Breast epithelium (tissue), 4 donors: ENCODE measurements at regions not wholly inside any gene's neighbourhood (a gene's known extent, or its start where the extent isn't known, plus 50 kb on each side); places are given as distances from the start of the nearest gene placed in this dataset.

Experiments
- DNase-seq, 2 donors: peaks; one replicate each; pipeline ENCODE4 v3.0.0-alpha.2; 2019; ENCODE audit warnings: low spot score in 2 of 2
- H3K27ac ChIP-seq, 2 donors: fragments of 200-600 bp; sonication (generic) in 1 of 2; one replicate each; pipeline ENCODE4 v1.5.1; 2016 to 2019; ENCODE audit warnings: mild to moderate bottlenecking in 1 of 2
- H3K27me3 ChIP-seq, 2 donors: fragments of 200-600 bp; sonication (generic) in 1 of 2; one replicate each; pipeline versions ENCODE4 v1.5.1 to v1.6.0; 2017 to 2019; ENCODE audit warnings: control low read depth in 1 of 2, mild to moderate bottlenecking in 1 of 2
- H3K36me3 ChIP-seq: fragments of 200-600 bp; one replicate; pipeline ENCODE4 v1.5.1; 2019
- H3K4me1 ChIP-seq, 2 donors: fragments of 200-600 bp; sonication (generic); one replicate each; pipeline ENCODE4 v1.5.1; 2016 to 2019; ENCODE audit warnings: control low read depth in 1 of 2
- H3K4me3 ChIP-seq, 3 donors: fragments of 200-600 bp; sonication (generic); 1 replicate in 2 of 3; 2 replicates in 1 of 3; pipeline ENCODE4 v1.5.1; 2016 to 2019; ENCODE audit warnings: mild to moderate bottlenecking in 3 of 3, moderate library complexity in 2 of 3
- H3K9me3 ChIP-seq, 2 donors: fragments of 200-600 bp; sonication (generic) in 1 of 2; one replicate each; pipeline ENCODE4 v1.5.1; 2016 to 2019; ENCODE audit warnings: control low read depth in 1 of 2
- POLR2A ChIP-seq: fragments of 450-650 bp; IDR thresholded peaks from one replicate; pipeline ENCODE4 v1.6.1; 2016; ENCODE audit warnings: antibody characterized with exemption, mild to moderate bottlenecking, moderate library complexity
- POLR2AphosphoS5 ChIP-seq, 3 donors: sonication (generic); formaldehyde crosslinking; IDR thresholded peaks; one replicate each; pipeline ENCODE4 v1.6.1; 2017; ENCODE audit warnings: antibody characterized with exemption in 3 of 3
- intact Hi-C: fragments of 100-400 bp; cut with DNase I; formaldehyde crosslinking; loops from one replicate; pipeline ENCODE4 v1.15.1; 2023; ENCODE audit warnings: low total_unique reads
- TF ChIP-seq, protein P1 (sequence below), 3 donors: fragments of 450-650 bp; IDR thresholded peaks; one replicate each; pipeline ENCODE4 v1.5.1; 2016 to 2017; ENCODE audit warnings: antibody characterized with exemption in 3 of 3, mild to moderate bottlenecking in 3 of 3, moderate library complexity in 3 of 3

DNA sequence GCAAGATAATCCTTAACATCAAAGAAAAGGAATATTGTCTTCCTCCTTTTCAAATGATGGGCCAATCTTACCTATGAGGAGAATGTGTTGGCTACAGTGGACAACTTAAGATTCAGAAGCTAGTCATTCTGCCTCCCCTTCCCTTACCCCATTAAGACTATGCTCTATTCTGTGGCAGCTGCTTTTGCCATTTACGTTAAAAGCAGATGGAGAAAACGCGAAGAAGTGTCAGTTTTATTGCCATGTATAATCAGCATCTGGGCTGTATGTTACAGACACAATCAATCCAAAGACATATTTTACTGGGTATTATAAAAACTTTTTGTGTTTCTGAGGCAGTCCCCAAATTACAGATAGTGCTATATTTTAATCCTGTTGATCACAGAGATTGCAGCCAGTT, 196.1 kb upstream of the PACRGL start:
- DNase-seq, result no peak
- Histone ChIP-seq H3K4me1 (no peaks in the 10 kb centered on the region), H3K4me3 (no peak overlapping the region), H3K27ac (no peak overlapping the region), H3K9me3 (no peaks in the 10 kb centered on the region), H3K27me3 (no peaks in the 10 kb centered on the region), H3K36me3 (no peaks in the 10 kb centered on the region)
- intact Hi-C loops, result no loop called here
- TF ChIP-seq, protein P1, sequence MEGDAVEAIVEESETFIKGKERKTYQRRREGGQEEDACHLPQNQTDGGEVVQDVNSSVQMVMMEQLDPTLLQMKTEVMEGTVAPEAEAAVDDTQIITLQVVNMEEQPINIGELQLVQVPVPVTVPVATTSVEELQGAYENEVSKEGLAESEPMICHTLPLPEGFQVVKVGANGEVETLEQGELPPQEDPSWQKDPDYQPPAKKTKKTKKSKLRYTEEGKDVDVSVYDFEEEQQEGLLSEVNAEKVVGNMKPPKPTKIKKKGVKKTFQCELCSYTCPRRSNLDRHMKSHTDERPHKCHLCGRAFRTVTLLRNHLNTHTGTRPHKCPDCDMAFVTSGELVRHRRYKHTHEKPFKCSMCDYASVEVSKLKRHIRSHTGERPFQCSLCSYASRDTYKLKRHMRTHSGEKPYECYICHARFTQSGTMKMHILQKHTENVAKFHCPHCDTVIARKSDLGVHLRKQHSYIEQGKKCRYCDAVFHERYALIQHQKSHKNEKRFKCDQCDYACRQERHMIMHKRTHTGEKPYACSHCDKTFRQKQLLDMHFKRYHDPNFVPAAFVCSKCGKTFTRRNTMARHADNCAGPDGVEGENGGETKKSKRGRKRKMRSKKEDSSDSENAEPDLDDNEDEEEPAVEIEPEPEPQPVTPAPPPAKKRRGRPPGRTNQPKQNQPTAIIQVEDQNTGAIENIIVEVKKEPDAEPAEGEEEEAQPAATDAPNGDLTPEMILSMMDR (IDR thresholded peaks at IDR 0.05), result no peak
- TF ChIP-seq POLR2AphosphoS5 (IDR thresholded peaks at IDR 0.05) (no peak), POLR2A (no peak)

DNA sequence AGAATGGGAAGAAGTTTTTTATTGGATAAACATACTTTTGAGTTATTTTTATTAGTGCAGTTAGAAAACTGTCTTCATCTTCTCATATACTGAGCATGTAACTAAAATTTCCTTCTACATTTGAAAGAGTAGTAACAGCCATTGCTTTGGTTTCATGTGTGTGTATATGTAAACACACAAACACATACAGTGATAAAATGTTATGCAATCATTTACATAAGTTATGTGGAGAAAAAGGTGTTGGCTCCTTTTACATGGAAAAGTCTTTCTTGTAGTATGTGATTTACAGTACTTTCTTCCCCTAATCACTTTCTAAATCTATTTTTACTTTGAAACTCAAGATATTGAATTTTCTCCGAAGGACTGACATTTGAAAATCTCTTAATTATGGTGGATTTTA, 194.3 kb upstream of the PACRGL start:
- Histone ChIP-seq H3K9me3 (no peaks in the 10 kb centered on the region), H3K27me3 (no peaks in the 10 kb centered on the region), H3K27ac (no peak overlapping the region), H3K4me1 (no peaks in the 10 kb centered on the region), H3K4me3 (no peak overlapping the region), H3K36me3 (no peaks in the 10 kb centered on the region)
- TF ChIP-seq, protein P1 (IDR thresholded peaks at IDR 0.05), result no peak
- TF ChIP-seq POLR2A (no peak), POLR2AphosphoS5 (IDR thresholded peaks at IDR 0.05) (no peak)
- intact Hi-C loops, result no loop called here
- no peak for DNase-seq

DNA sequence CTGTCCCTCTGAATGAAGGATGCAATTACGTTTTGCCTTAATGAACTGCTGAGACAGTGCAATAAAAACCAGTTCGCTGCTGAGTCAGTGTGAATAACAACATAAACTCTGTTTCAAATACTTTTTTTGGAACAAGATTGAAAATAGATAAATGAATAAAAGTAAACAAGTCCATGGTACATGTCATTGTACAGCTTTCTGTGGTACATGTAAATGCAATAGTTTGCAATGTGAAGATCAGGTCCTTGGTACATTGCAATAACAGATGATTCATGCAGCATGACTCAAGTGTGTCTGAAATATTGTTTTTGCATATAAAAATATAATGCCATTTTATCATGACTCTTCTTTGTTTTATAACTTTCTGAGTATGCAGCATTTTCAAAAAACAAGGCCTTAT, 193.4 kb upstream of the PACRGL start:
- no peaks in the 10 kb centered on the region for H3K36me3 ChIP-seq
- DNase-seq, result no peak
- H3K4me3 ChIP-seq, result no peak overlapping the region
- H3K27me3 ChIP-seq, result no peaks in the 10 kb centered on the region
- H3K9me3 ChIP-seq, result no peaks in the 10 kb centered on the region
- intact Hi-C loops, result no loop called here
- no peak overlapping the region for H3K27ac ChIP-seq
- TF ChIP-seq POLR2A, result no peak
- TF ChIP-seq, protein P1 (IDR thresholded peaks at IDR 0.05), result no peak
- no peak for TF ChIP-seq POLR2AphosphoS5 (IDR thresholded peaks at IDR 0.05)
- H3K4me1 ChIP-seq, result no peaks in the 10 kb centered on the region

DNA sequence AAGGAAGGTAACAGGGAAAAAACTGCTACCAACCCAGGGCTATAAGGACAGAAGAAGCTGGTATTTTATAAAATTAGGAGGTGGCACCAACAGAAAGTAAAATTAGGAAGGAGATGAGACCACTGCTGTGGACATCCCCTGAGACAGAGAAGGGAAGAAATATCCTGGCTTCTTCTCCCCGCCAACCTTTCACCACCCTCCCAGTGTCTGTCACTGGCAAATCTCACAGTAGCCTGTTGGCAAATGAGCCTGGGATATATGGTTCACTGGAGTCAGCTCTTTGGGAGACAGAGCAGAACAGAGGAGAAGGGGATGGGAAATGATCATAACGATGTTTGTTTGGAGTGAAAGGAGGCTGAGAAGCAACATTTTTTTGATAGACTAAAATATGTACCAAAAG, 190.9 kb upstream of the PACRGL start:
- H3K36me3 ChIP-seq, result no peaks in the 10 kb centered on the region
- no peak overlapping the region for H3K4me3 ChIP-seq
- no peaks in the 10 kb centered on the region for H3K9me3 ChIP-seq
- intact Hi-C loops, result no loop called here
- DNase-seq, result no peak
- no peaks in the 10 kb centered on the region for H3K27me3 ChIP-seq
- H3K27ac ChIP-seq, result no peak overlapping the region
- no peaks in the 10 kb centered on the region for H3K4me1 ChIP-seq
- TF ChIP-seq, protein P1 (IDR thresholded peaks at IDR 0.05), result no peak
- no peak for TF ChIP-seq POLR2A
- no peak for TF ChIP-seq POLR2AphosphoS5 (IDR thresholded peaks at IDR 0.05)

DNA sequence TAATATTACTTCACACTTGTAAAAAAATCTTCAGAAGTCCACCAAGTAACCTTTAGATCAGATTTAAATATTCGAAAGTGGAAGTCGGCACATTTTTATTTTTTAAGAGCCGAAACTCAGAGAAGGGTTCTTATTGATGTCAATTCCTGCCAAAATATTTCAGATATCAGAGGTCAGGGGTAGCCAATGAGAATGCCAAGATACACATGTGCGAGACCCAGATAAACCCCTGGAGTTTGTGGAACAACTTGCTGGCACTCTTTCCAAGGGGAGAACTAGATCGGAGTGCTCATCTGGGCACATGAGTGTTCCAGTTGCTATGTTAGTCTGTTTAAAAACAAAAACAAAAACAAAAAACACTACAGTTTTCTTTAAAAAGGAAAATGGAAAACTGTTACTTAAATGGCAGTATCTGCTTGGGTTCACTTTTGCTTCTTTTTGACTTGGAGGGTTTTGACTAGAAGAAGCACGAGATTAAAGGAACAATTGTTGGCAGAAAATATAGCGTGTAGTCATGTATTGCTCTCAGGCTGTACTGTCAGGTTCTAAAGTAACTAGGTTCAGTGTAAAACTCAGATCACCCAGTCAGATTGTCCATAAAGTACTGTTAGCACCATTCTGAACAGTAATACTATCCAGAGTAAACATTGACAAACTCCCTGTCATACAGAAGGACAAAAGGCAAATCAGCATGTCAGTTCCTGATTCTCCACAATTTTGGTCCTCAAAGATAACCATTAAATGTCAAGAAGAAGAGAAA, 188.0 kb upstream of the PACRGL start:
- DNase-seq, result no peak
- Histone ChIP-seq H3K4me1 (no peaks in the 10 kb centered on the region), H3K4me3 (no peak overlapping the region), H3K27ac (no peak overlapping the region), H3K27me3 (no peaks in the 10 kb centered on the region), H3K9me3 (no peaks in the 10 kb centered on the region), H3K36me3 (no peaks in the 10 kb centered on the region)
- TF ChIP-seq, protein P1 (IDR thresholded peaks at IDR 0.05), result no peak
- TF ChIP-seq POLR2A, result no peak
- TF ChIP-seq POLR2AphosphoS5 (IDR thresholded peaks at IDR 0.05), result no peak
- intact Hi-C loops, result no loop called here
